NCI-H187 (cell line): ENCODE measurements at regions not wholly inside any gene's neighbourhood (a gene's known extent, or its start where the extent isn't known, plus 50 kb on each side); places are given as distances from the start of the nearest gene placed in this dataset.

ENCODE experiments used
- DNase-seq, 2 experiments: peaks; one replicate each; lab custom pipeline; 2025; lab: John Stamatoyannopoulos, UW

- DNase-seq: no peak
These were observed 106.7 kb upstream of the SFSWAP start for GRCh38 chr12:131603939-131604795.

- no peak for DNase-seq
These were observed 106.0 kb upstream of the SFSWAP start for GRCh38 chr12:131604859-131605258.

GRCh38 chr12:131605304-131605829 is 105.5 kb upstream of the SFSWAP start:
- DNase-seq: no peak

- DNase-seq: no peak
These were observed 104.5 kb upstream of the SFSWAP start for GRCh38 chr12:131606218-131606901.

- DNase-seq: no peak
These were observed 103.0 kb upstream of the SFSWAP start for GRCh38 chr12:131607658-131608447.

- no peak for DNase-seq
These were observed 101.9 kb upstream of the SFSWAP start for GRCh38 chr12:131608740-131609690.

GRCh38 chr12:131609762-131610161 is 101.1 kb upstream of the SFSWAP start:
- no peak for DNase-seq

GRCh38 chr12:131610181-131610580 is 100.7 kb upstream of the SFSWAP start:
- no peak for DNase-seq

- no peak for DNase-seq
These were observed 100.0 kb upstream of the SFSWAP start for GRCh38 chr12:131610891-131611290.

- DNase-seq: no peak
These were observed 99.3 kb upstream of the SFSWAP start for GRCh38 chr12:131611416-131612091.

GRCh38 chr12:131612092-131612755 is 98.7 kb upstream of the SFSWAP start:
- DNase-seq: no peak

- no peak for DNase-seq
These were observed 97.7 kb upstream of the SFSWAP start for GRCh38 chr12:131613186-131613585.

- DNase-seq: no peak
These were observed 97.2 kb upstream of the SFSWAP start for GRCh38 chr12:131613678-131614077.

- DNase-seq: no peak
These were observed 95.4 kb upstream of the SFSWAP start for GRCh38 chr12:131615326-131616042.

GRCh38 chr12:131616043-131616700 is 94.7 kb upstream of the SFSWAP start:
- no peak for DNase-seq

GRCh38 chr12:131616738-131617137 is 94.2 kb upstream of the SFSWAP start:
- no peak for DNase-seq

GRCh38 chr12:131617179-131617578 is 93.7 kb upstream of the SFSWAP start:
- no peak for DNase-seq

GRCh38 chr12:131617596-131618302 is 93.1 kb upstream of the SFSWAP start:
- no peak for DNase-seq
